Activated CD8-positive, alpha-beta T cell treated with anti-CD3 and anti-CD28 coated beads for 36 hours (primary cell): ENCODE measurements at regions not wholly inside any gene's neighbourhood (a gene's known extent, or its start where the extent isn't known, plus 50 kb on each side); places are given as distances from the start of the nearest gene placed in this dataset.

Source experiments
- ATAC-seq: fragments of 200-7000 bp; cut with Tn5 transposase; one replicate; pipeline ENCODE4 v1.10.0; 2021; ENCODE audit warnings: mild to moderate bottlenecking, moderate library complexity
- CTCF ChIA-PET: fragments of 350-600 bp; sonication (Branson Sonifier 250); formaldehyde crosslinking; loops from one replicate; lab custom pipeline; 2021; ENCODE audit warnings: antibody characterized with exemption; lab: Charles Lee
- POLR2A ChIA-PET: fragments of 350-600 bp; sonication (Branson Sonifier 250); formaldehyde crosslinking; loops from one replicate; lab custom pipeline; 2021; ENCODE audit warnings: antibody characterized with exemption; lab: Charles Lee
- DNase-seq: peaks from one replicate; pipeline ENCODE4 v3.0.0-alpha.2; 2020
- H3K27ac Mint-ChIP-seq: one replicate; pipeline ENCODE4 v1.8.0; 2021; ENCODE audit warnings: mild to moderate bottlenecking, mixed read lengths
- H3K27me3 Mint-ChIP-seq: one replicate; pipeline ENCODE4 v1.8.0; 2021; ENCODE audit warnings: mixed read lengths
- H3K36me3 Mint-ChIP-seq: one replicate; pipeline ENCODE4 v1.8.0; 2021; ENCODE audit warnings: low read depth, mixed read lengths
- H3K4me1 Mint-ChIP-seq: one replicate; pipeline ENCODE4 v1.8.0; 2021; ENCODE audit warnings: low read depth, mixed read lengths
- H3K4me3 Mint-ChIP-seq: one replicate; pipeline ENCODE4 v1.8.0; 2021; ENCODE audit warnings: mild to moderate bottlenecking, moderate library complexity, mixed read lengths
- H3K9me3 Mint-ChIP-seq: one replicate; pipeline ENCODE4 v1.8.0; 2021; ENCODE audit warnings: mixed read lengths
- CTCF ChIP-seq: fragments of 200-600 bp; IDR thresholded peaks from one replicate; pipeline ENCODE4 v1.8.0; 2022; ENCODE audit warnings: antibody characterized with exemption, mild to moderate bottlenecking
- intact Hi-C: fragments of 100-400 bp; cut with micrococcal nuclease; formaldehyde crosslinking; loops from one replicate; pipeline ENCODE4 v1.10.0; 2022

- Mint-ChIP-seq H3K4me3 (no peak overlapping the region), H3K36me3 (no peaks in the 10 kb centered on the region), H3K27me3 (peaks cover 9% of the 10 kb centered on the region), H3K9me3 (no peaks in the 10 kb centered on the region), H3K4me1 (no peaks in the 10 kb centered on the region), H3K27ac (no peak overlapping the region)
- DNase-seq (no peak), ATAC-seq (no peak)
- intact Hi-C loops = no loop called here
- TF ChIP-seq CTCF = no peak
- CTCF ChIA-PET = no interaction called here
- POLR2A ChIA-PET = no interaction called here
These were observed 263.0 kb downstream of the ZNF516 start for GRCh38 chr18:76232010-76232409.

GRCh38 chr18:76231402-76231801 lies 263.6 kb downstream of the ZNF516 start:
- intact Hi-C loops = no loop called here
- no peak for DNase-seq
- no peak for ATAC-seq
- H3K27ac Mint-ChIP-seq = no peak overlapping the region
- ChIA-PET POLR2A (no interaction called here), CTCF (no interaction called here)
- H3K4me1 Mint-ChIP-seq = no peaks in the 10 kb centered on the region
- H3K9me3 Mint-ChIP-seq = no peaks in the 10 kb centered on the region
- no peaks in the 10 kb centered on the region for H3K36me3 Mint-ChIP-seq
- no peak overlapping the region for H3K4me3 Mint-ChIP-seq
- TF ChIP-seq CTCF = no peak
- peaks cover 9% of the 10 kb centered on the region for H3K27me3 Mint-ChIP-seq

- Mint-ChIP-seq H3K4me1 (no peaks in the 10 kb centered on the region), H3K4me3 (no peak overlapping the region), H3K36me3 (no peaks in the 10 kb centered on the region), H3K27me3 (peaks cover 9% of the 10 kb centered on the region), H3K27ac (no peak overlapping the region), H3K9me3 (no peaks in the 10 kb centered on the region)
- ATAC-seq (no peak), DNase-seq (no peak)
- CTCF ChIA-PET = no interaction called here
- TF ChIP-seq CTCF = no peak
- intact Hi-C loops = no loop called here
- POLR2A ChIA-PET = no interaction called here
These were observed 264.3 kb downstream of the ZNF516 start for GRCh38 chr18:76230791-76231190.

- Mint-ChIP-seq H3K4me3 (no peak overlapping the region), H3K9me3 (no peaks in the 10 kb centered on the region), H3K4me1 (no peaks in the 10 kb centered on the region), H3K27ac (no peak overlapping the region), H3K27me3 (peaks cover 4% of the 10 kb centered on the region), H3K36me3 (no peaks in the 10 kb centered on the region)
- ATAC-seq (no peak), DNase-seq (no peak)
- CTCF ChIA-PET = no interaction called here
- intact Hi-C loops = no loop called here
- POLR2A ChIA-PET = no interaction called here
- TF ChIP-seq CTCF = no peak
These were observed 266.3 kb downstream of the ZNF516 start for GRCh38 chr18:76228716-76229115.

GRCh38 chr18:76227759-76228158 lies 267.3 kb downstream of the ZNF516 start:
- no peak for ATAC-seq
- H3K27me3 Mint-ChIP-seq = peaks cover under 1% of the 10 kb centered on the region
- no peak overlapping the region for H3K27ac Mint-ChIP-seq
- H3K4me3 Mint-ChIP-seq = no peak overlapping the region
- no peaks in the 10 kb centered on the region for H3K4me1 Mint-ChIP-seq
- no peak for DNase-seq
- H3K36me3 Mint-ChIP-seq = no peaks in the 10 kb centered on the region
- ChIA-PET CTCF (no interaction called here), POLR2A (no interaction called here)
- intact Hi-C loops = no loop called here
- no peaks in the 10 kb centered on the region for H3K9me3 Mint-ChIP-seq
- TF ChIP-seq CTCF = no peak
